ENCODE measurements at regions not wholly inside any gene's neighbourhood (a gene's known extent, or its start where the extent isn't known, plus 50 kb on each side); places are given as distances from the start of the nearest gene placed in this dataset.

DNA sequence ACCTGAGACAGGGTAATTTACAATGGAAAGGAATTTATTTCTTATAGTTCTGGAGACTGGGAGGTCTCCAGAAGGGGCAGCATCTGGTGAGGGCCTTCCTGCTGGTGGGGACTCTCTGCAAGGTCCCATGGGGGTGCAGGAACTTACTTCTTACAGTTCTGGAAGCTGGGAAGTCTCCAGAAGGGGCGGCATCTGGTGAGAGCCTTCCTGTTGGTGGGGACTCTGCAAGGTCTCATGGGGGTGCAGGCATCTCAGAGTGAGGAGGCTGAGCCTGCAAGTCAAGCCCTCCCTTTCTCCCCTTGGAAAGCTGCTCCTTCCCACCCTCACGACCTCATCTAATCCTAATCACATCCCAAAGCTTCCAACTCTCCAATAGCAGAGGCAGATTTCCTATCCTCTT is 157.4 kb downstream of the FOXL1 start:
- TF ChIP-seq, protein P1, sequence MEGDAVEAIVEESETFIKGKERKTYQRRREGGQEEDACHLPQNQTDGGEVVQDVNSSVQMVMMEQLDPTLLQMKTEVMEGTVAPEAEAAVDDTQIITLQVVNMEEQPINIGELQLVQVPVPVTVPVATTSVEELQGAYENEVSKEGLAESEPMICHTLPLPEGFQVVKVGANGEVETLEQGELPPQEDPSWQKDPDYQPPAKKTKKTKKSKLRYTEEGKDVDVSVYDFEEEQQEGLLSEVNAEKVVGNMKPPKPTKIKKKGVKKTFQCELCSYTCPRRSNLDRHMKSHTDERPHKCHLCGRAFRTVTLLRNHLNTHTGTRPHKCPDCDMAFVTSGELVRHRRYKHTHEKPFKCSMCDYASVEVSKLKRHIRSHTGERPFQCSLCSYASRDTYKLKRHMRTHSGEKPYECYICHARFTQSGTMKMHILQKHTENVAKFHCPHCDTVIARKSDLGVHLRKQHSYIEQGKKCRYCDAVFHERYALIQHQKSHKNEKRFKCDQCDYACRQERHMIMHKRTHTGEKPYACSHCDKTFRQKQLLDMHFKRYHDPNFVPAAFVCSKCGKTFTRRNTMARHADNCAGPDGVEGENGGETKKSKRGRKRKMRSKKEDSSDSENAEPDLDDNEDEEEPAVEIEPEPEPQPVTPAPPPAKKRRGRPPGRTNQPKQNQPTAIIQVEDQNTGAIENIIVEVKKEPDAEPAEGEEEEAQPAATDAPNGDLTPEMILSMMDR (conservative IDR thresholded peaks at IDR 0.05; ENCODE audit: low read length), result no peak
- TF ChIP-seq EZH2phosphoT487 (IDR thresholded peaks at IDR 0.05; ENCODE audit: borderline replicate concordance, low read depth, low read length), result no peak

Measured in OCI-LY7 (cell line).